HCT116 (cell line): ENCODE measurements at regions not wholly inside any gene's neighbourhood (a gene's known extent, or its start where the extent isn't known, plus 50 kb on each side); places are given as distances from the start of the nearest gene placed in this dataset.

ENCODE experiments used
- EZH2 ChIP-seq: fragments of 200-600 bp; sonication (generic); IDR thresholded peaks from 2 replicates; pipeline ENCODE4 v1.6.1; 2017; ENCODE audit warnings: antibody characterized with exemption, mixed run types
- EZH2phosphoT487 ChIP-seq: fragments of 200-600 bp; IDR thresholded peaks from 2 replicates; pipeline ENCODE4 v1.6.1; 2018; ENCODE audit warnings: antibody characterized with exemption, borderline replicate concordance
- SP1 ChIP-seq: IDR thresholded peaks from 2 replicates; pipeline ENCODE4 v1.6.1; 2012; ENCODE audit warnings: low read depth
- TF ChIP-seq, protein P1 (sequence below), 3 experiments: fragments of 200-600 bp in 1 of 3; sonication (generic) in 1 of 3; IDR thresholded peaks in 2 of 3; conservative IDR thresholded peaks in 1 of 3; 2 replicates each; pipeline ENCODE4 v1.5.1; 2012 to 2017; ENCODE audit warnings: low read depth in 2 of 3, low read length in 2 of 3, antibody characterized with exemption in 1 of 3, borderline replicate concordance in 1 of 3, control low read depth in 1 of 3, mild to moderate bottlenecking in 1 of 3, mixed read lengths in 1 of 3, mixed run types in 1 of 3, moderate library complexity in 1 of 3; ENCODE audit not compliant: insufficient read depth in 1 of 3
- TF ChIP-seq, protein P2 (sequence below): IDR thresholded peaks from 2 replicates; pipeline ENCODE4 v1.6.1; 2011; ENCODE audit warnings: mild to moderate bottlenecking, low read length, moderate library complexity; ENCODE audit not compliant: insufficient replicate concordance; ENCODE audit errors: extremely low read depth

DNA sequence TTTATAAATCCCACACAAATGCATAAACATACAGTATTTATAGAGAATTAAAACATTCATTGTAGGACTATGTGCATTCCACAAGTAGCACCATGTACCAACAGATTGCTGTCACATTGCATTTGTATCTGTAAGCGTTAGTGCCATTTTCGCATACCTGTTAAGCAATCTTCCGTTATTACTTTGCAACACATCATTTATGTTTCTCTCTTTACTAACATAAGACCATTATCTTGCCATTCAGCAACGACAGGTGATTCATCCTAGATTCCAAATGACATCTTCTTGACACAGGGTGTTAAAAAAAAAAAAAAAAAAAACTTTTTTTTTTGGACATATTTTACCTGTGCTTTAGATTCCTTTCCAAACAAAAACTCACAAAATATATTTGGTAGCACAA, 511.8 kb downstream of the ELAVL2 start:
- TF ChIP-seq EZH2 (no peak), EZH2phosphoT487 (no peak), SP1 (no peak)
- TF ChIP-seq, protein P1, sequence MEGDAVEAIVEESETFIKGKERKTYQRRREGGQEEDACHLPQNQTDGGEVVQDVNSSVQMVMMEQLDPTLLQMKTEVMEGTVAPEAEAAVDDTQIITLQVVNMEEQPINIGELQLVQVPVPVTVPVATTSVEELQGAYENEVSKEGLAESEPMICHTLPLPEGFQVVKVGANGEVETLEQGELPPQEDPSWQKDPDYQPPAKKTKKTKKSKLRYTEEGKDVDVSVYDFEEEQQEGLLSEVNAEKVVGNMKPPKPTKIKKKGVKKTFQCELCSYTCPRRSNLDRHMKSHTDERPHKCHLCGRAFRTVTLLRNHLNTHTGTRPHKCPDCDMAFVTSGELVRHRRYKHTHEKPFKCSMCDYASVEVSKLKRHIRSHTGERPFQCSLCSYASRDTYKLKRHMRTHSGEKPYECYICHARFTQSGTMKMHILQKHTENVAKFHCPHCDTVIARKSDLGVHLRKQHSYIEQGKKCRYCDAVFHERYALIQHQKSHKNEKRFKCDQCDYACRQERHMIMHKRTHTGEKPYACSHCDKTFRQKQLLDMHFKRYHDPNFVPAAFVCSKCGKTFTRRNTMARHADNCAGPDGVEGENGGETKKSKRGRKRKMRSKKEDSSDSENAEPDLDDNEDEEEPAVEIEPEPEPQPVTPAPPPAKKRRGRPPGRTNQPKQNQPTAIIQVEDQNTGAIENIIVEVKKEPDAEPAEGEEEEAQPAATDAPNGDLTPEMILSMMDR (IDR thresholded peaks at IDR 0.05 in 2 of 3, conservative IDR thresholded peaks at IDR 0.05 in 1 of 3; ENCODE audit: borderline replicate concordance in 1 of 3, insufficient read depth in 1 of 3, low read depth in 2 of 3, low read length in 2 of 3), result no peak
- TF ChIP-seq, protein P2, sequence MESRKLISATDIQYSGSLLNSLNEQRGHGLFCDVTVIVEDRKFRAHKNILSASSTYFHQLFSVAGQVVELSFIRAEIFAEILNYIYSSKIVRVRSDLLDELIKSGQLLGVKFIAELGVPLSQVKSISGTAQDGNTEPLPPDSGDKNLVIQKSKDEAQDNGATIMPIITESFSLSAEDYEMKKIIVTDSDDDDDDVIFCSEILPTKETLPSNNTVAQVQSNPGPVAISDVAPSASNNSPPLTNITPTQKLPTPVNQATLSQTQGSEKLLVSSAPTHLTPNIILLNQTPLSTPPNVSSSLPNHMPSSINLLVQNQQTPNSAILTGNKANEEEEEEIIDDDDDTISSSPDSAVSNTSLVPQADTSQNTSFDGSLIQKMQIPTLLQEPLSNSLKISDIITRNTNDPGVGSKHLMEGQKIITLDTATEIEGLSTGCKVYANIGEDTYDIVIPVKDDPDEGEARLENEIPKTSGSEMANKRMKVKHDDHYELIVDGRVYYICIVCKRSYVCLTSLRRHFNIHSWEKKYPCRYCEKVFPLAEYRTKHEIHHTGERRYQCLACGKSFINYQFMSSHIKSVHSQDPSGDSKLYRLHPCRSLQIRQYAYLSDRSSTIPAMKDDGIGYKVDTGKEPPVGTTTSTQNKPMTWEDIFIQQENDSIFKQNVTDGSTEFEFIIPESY, result no peak
